Endodermal cell (in vitro differentiated cells): ENCODE measurements at regions not wholly inside any gene's neighbourhood (a gene's known extent, or its start where the extent isn't known, plus 50 kb on each side); places are given as distances from the start of the nearest gene placed in this dataset.

Experiments used
- DNase-seq: peaks from one replicate; pipeline ENCODE4 v3.0.0-alpha.2; 2017
- H3K27ac ChIP-seq: 2 replicates; pipeline ENCODE4 v1.5.1; 2013; ENCODE audit warnings: mild to moderate bottlenecking, low read depth, low read length, moderate library complexity
- H3K27me3 ChIP-seq: 2 replicates; pipeline ENCODE4 v1.6.1; 2013; ENCODE audit warnings: mild to moderate bottlenecking, low read length, moderate library complexity; ENCODE audit not compliant: insufficient read depth, control insufficient read depth, poor library complexity, severe bottlenecking
- H3K36me3 ChIP-seq: 2 replicates; pipeline ENCODE4 v1.7.0; 2013; ENCODE audit warnings: mild to moderate bottlenecking, low read length, moderate library complexity; ENCODE audit not compliant: control insufficient read depth, insufficient read depth
- H3K4me1 ChIP-seq: one replicate; pipeline ENCODE4 v1.7.0; 2013; ENCODE audit warnings: low read length; ENCODE audit not compliant: control insufficient read depth, insufficient read depth
- H3K4me3 ChIP-seq: 2 replicates; pipeline ENCODE4 v1.5.1; 2013; ENCODE audit warnings: mild to moderate bottlenecking, low read length, moderate library complexity
- H3K9ac ChIP-seq: 2 replicates; pipeline ENCODE4 v1.6.1; 2013; ENCODE audit warnings: mild to moderate bottlenecking, low read length, moderate library complexity; ENCODE audit not compliant: poor library complexity, severe bottlenecking; ENCODE audit errors: extremely low read depth
- H3K9me3 ChIP-seq: 2 replicates; pipeline ENCODE4 v1.6.1; 2013; ENCODE audit warnings: mild to moderate bottlenecking, low read length, moderate library complexity; ENCODE audit not compliant: control insufficient read depth
- H3K27ac Mint-ChIP-seq: 2 replicates; pipeline ENCODE4 v1.8.0; 2020; ENCODE audit warnings: mixed read lengths
- H3K27me3 Mint-ChIP-seq: 2 replicates; pipeline ENCODE4 v1.8.0; 2021; ENCODE audit warnings: mild to moderate bottlenecking, mixed read lengths; ENCODE audit not compliant: insufficient read depth
- H3K36me3 Mint-ChIP-seq: 2 replicates; pipeline ENCODE4 v1.8.0; 2020; ENCODE audit warnings: low read depth, mixed read lengths
- H3K4me1 Mint-ChIP-seq: 2 replicates; pipeline ENCODE4 v1.8.0; 2020; ENCODE audit warnings: mixed read lengths
- H3K4me3 Mint-ChIP-seq: 2 replicates; pipeline ENCODE4 v1.8.0; 2020; ENCODE audit warnings: mild to moderate bottlenecking, moderate library complexity, mixed read lengths
- H3K9me3 Mint-ChIP-seq: 2 replicates; pipeline ENCODE4 v1.8.0; 2020; ENCODE audit warnings: mild to moderate bottlenecking, mixed read lengths
- CTCF ChIP-seq: fragments of 200-600 bp; sonication (generic); conservative IDR thresholded peaks from 2 replicates; pipeline ENCODE4 v1.5.0; 2021; ENCODE audit warnings: antibody characterized with exemption, mild to moderate bottlenecking
- WGBS, 2 experiments: methylation state at CpG; one replicate each; pipeline versions ENCODE4 v1.1.5 to v1.1.7; 2013; ENCODE audit warnings: missing lambda C conversion rate in 2 of 2, mixed read lengths in 1 of 2; ENCODE audit not compliant: insufficient coverage in 1 of 2, insufficient read length in 1 of 2; 5-methylcytosine and 5-hydroxymethylcytosine counted together

DNA sequence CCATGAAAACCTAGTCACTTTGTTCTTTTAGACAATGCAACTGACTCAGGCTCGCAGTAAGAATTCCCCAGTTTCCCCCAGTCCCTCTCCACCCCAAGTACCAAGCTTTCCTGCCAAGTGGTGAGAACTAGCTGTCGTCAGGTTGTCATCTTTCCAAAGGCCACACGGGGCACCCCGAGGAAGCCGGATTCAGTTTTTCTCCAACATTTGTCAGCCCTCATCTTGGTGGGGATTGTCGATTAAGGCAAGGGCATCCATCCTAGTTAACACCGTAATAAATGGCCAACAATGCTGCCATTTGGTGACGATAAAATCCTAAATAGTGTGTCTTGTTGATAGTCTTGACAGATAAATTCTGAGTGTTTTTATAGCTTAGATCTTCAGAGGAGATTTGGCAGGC, 55.9 kb upstream of the PROX1 start:
- WGBS, 2 experiments, result 55 to 68% methylated on average over 8 of the region's 8 CpGs
- H3K36me3 Mint-ChIP-seq, result no peaks in the 10 kb centered on the region
- peaks cover 5% of the 10 kb centered on the region for H3K4me1 ChIP-seq
- H3K27ac Mint-ChIP-seq, result no peak overlapping the region
- peaks cover 21% of the 10 kb centered on the region for H3K27me3 Mint-ChIP-seq
- no peak overlapping the region for H3K27ac ChIP-seq
- peaks cover 4% of the 10 kb centered on the region for H3K9me3 ChIP-seq
- TF ChIP-seq CTCF, result peak; percentile 70
- peaks cover 7% of the 10 kb centered on the region for H3K27me3 ChIP-seq
- H3K36me3 ChIP-seq, result no peaks in the 10 kb centered on the region
- peaks cover 4% of the 10 kb centered on the region for H3K9me3 Mint-ChIP-seq
- DNase-seq, result peak; percentile 78
- peaks cover 24% of the 10 kb centered on the region for H3K4me1 Mint-ChIP-seq
- H3K4me3 Mint-ChIP-seq, result no peak overlapping the region
- H3K9ac ChIP-seq, result no peak overlapping the region
- no peak overlapping the region for H3K4me3 ChIP-seq

DNA sequence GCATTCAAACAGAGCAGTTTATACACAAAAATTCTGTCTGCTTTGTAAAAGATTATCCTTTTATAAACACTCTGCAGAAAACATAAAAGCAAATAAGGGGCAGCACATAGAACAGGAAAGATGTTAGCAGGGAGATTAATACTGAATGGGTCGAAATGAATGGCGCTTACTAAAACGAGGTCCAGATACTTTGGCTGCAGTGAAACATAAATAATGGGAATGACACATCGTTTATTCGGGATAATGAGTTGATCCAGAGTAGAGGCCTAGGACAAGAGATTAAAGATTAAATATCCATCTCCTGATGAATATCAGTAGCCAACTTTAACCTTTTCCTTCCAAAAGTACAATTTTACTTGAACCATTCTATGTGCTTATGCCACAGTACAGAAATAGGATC, 54.4 kb upstream of the PROX1 start:
- peaks cover 7% of the 10 kb centered on the region for H3K27me3 ChIP-seq
- peaks cover 21% of the 10 kb centered on the region for H3K27me3 Mint-ChIP-seq
- peaks cover 5% of the 10 kb centered on the region for H3K4me1 ChIP-seq
- no peak overlapping the region for H3K4me3 Mint-ChIP-seq
- H3K36me3 ChIP-seq, result no peaks in the 10 kb centered on the region
- H3K9me3 ChIP-seq, result peaks cover 18% of the 10 kb centered on the region
- H3K4me3 ChIP-seq, result no peak overlapping the region
- no peak for DNase-seq
- WGBS, 2 experiments, result 94 to 98% methylated on average over 5 of the region's 5 CpGs
- TF ChIP-seq CTCF, result no peak
- peaks cover 9% of the 10 kb centered on the region for H3K9me3 Mint-ChIP-seq
- H3K27ac Mint-ChIP-seq, result no peak overlapping the region
- H3K9ac ChIP-seq, result no peak overlapping the region
- H3K4me1 Mint-ChIP-seq, result peaks cover 24% of the 10 kb centered on the region
- no peak overlapping the region for H3K27ac ChIP-seq
- H3K36me3 Mint-ChIP-seq, result no peaks in the 10 kb centered on the region

- DNase-seq, result no peak
- Mint-ChIP-seq H3K36me3 (no peaks in the 10 kb centered on the region), H3K27me3 (peaks cover 21% of the 10 kb centered on the region), H3K9me3 (peaks cover 12% of the 10 kb centered on the region), H3K4me3 (no peak overlapping the region), H3K4me1 (peaks cover 24% of the 10 kb centered on the region), H3K27ac (peak overlapping the region; percentile 26)
- Histone ChIP-seq H3K4me1 (peaks cover 5% of the 10 kb centered on the region), H3K4me3 (no peak overlapping the region), H3K36me3 (no peaks in the 10 kb centered on the region), H3K27ac (no peak overlapping the region), H3K27me3 (peaks cover 7% of the 10 kb centered on the region), H3K9me3 (peaks cover 29% of the 10 kb centered on the region), H3K9ac (no peak overlapping the region)
- no peak for TF ChIP-seq CTCF
- WGBS, 2 experiments, result 50 to 61% methylated on average over 2 to 5 of the region's 5 CpGs
Observed at GRCh38 chr1:213934649-213935048, 53.1 kb upstream of the PROX1 start.
